ENCODE measurements at regions not wholly inside any gene's neighbourhood (a gene's known extent, or its start where the extent isn't known, plus 50 kb on each side); places are given as distances from the start of the nearest gene placed in this dataset.

GRCh38 chr1:194043984-194044755 lies 857.8 kb upstream of the B3GALT2 start:
- no peak overlapping the region for H3K4me3 ChIP-seq (replicated peaks; ENCODE audit: low read depth, low read length)
- peak; percentile 57 for DNase-seq (ENCODE audit: low read depth)
- no peak for TF ChIP-seq CTCF (IDR thresholded peaks at IDR 0.05; ENCODE audit: low read length, missing control alignments)

DNA sequence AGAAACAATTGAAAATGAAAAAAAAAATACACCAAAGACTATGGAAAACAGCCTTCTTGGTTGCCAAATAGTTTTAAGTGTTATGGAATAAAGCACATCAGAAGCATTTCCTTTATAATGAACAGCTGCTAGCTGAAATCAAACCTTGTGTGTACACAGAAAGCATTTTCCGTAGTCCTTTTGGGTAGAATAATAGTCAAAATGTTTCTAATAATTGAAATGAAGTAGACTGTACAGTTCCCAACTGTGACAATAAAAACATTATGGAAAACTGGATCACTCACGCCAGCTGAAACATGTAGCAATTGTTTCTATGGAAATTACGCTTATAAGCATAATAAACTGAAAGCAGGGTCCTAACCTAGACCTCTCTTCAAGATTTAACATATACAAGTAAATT lies 856.3 kb upstream of the B3GALT2 start:
- no peak for DNase-seq (ENCODE audit: low read depth)
- TF ChIP-seq CTCF (IDR thresholded peaks at IDR 0.05; ENCODE audit: low read length, missing control alignments): no peak
- H3K4me3 ChIP-seq (replicated peaks; ENCODE audit: low read depth, low read length): no peak overlapping the region

GRCh38 chr1:194040496-194040895 lies 854.1 kb upstream of the B3GALT2 start:
- DNase-seq (ENCODE audit: low read depth): no peak
- no peak for TF ChIP-seq CTCF (IDR thresholded peaks at IDR 0.05; ENCODE audit: low read length, missing control alignments)
- H3K4me3 ChIP-seq (replicated peaks; ENCODE audit: low read depth, low read length): no peak overlapping the region

DNA sequence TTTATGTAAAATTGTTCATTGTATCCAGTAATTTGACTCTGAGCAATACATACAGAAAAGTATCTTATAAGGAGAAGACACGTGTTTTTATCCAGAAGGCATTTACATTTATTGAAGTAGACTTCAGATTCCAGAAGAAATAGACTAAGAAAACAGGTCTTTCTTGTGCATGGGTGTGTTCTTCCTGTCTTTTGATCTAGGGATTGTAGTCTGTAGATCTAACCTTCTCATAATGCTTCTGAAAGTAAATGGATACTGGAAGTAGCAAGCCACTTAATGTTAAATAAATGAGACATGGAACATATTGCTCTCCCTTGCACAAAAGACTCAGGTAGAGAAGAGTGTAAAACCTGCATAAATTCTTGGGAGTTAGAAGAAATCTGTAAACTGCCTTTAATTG lies 853.2 kb upstream of the B3GALT2 start:
- TF ChIP-seq CTCF (IDR thresholded peaks at IDR 0.05; ENCODE audit: low read length, missing control alignments): no peak
- DNase-seq (ENCODE audit: low read depth): no peak
- no peak overlapping the region for H3K4me3 ChIP-seq (replicated peaks; ENCODE audit: low read depth, low read length)

DNA sequence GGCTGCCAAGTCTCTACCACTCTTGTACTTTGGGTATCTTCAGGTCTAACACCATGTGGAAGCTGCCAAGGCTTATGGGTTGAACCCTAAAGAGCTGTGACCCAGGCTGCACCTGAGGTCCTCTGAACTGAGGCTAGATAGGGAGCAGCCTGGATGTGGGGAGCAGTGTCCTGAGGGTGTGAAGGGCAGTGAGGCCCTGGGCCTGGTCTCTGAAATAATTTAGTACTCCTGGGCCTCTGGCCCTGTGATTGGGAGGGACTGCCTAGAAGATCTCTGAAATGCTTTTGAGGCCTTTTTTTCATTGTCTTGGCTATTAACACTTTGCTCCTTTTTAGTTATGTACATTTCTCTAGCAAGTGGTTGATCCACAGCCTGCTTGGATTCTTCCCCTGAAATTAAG lies 847.2 kb upstream of the B3GALT2 start:
- no peak for TF ChIP-seq CTCF (IDR thresholded peaks at IDR 0.05; ENCODE audit: low read length, missing control alignments)
- DNase-seq (ENCODE audit: low read depth): no peak
- H3K4me3 ChIP-seq (replicated peaks; ENCODE audit: low read depth, low read length): no peak overlapping the region

- TF ChIP-seq CTCF (IDR thresholded peaks at IDR 0.05; ENCODE audit: low read length, missing control alignments): no peak
- DNase-seq (ENCODE audit: low read depth): peak; percentile 75
- H3K4me3 ChIP-seq (replicated peaks; ENCODE audit: low read depth, low read length): no peak overlapping the region
Measured at GRCh38 chr1:194028002-194028401, 841.6 kb upstream of the B3GALT2 start.

DNA sequence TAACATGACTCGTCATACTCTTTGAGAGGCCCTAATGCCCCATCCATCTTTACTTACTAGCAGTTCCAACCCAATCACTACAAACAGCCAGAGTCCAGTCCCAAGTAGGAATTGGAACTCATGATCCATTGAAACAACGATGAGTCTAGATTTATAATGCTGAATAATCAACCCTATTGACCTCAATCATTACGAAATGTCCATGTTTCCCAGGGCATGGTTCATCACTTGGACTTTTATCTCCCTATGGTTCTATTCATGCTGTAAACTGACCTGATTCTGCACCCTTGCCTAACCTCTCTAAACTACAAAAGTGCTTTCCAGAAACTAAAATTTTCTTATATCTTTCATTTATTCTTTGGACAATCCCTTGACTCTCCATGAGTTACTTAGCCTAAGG lies 840.0 kb upstream of the B3GALT2 start:
- TF ChIP-seq CTCF (IDR thresholded peaks at IDR 0.05; ENCODE audit: low read length, missing control alignments): no peak
- DNase-seq (ENCODE audit: low read depth): no peak
- no peak overlapping the region for H3K4me3 ChIP-seq (replicated peaks; ENCODE audit: low read depth, low read length)
